ENCODE measurements at regions not wholly inside any gene's neighbourhood (a gene's known extent, or its start where the extent isn't known, plus 50 kb on each side); places are given as distances from the start of the nearest gene placed in this dataset.

DNA sequence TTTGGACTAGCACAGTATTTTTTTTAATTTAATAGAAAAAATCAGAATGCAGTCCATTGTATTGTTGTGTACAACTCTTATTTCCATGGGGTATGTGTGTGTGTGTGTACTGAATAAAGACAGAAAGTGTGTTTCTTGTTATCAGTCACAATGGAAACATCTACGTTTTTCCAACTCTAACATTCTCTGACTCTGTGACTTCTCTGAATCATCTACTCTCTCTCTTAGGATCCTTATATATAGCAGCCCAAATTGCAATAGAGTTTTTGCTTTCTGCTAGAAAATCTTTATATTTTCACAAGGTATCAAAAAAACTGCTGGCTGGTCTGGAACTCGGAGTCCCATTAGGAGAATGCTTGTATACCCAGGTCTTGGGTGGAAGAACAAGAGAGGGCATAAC, 138.9 kb upstream of the ARID2 start:
- Histone ChIP-seq H3K27ac (ENCODE audit: low read depth, low read length) (no peak overlapping the region), H3K23ac (ENCODE audit: low read length) (no peak overlapping the region), H3K14ac (ENCODE audit: low read length) (no peak overlapping the region), H3K4me1 (ENCODE audit: control insufficient read depth in 1 of 2, insufficient read depth in 2 of 2, low read length in 2 of 2) (no peaks in the 10 kb centered on the region), H3K4ac (ENCODE audit: low read depth, low read length) (no peak overlapping the region), H3K9ac (ENCODE audit: low read length) (no peak overlapping the region), H3K4me2 (ENCODE audit: low read length) (no peak overlapping the region), H3K27me3 (ENCODE audit: insufficient read depth, low read length) (no peaks in the 10 kb centered on the region), H3K9me3 (ENCODE audit: insufficient read depth, low read depth, low read length) (peaks cover 3% of the 10 kb centered on the region), H3K36me3 (ENCODE audit: control insufficient read depth in 1 of 2, insufficient read depth in 2 of 2, low read length in 2 of 2) (no peaks in the 10 kb centered on the region), H3K4me3 (ENCODE audit: low read depth, low read length) (no peak overlapping the region), H2AFZ (ENCODE audit: insufficient read depth, low read length, poor library complexity) (no peak overlapping the region), H3K18ac (ENCODE audit: low read length) (no peak overlapping the region), H4K91ac (ENCODE audit: low read depth, low read length) (no peak overlapping the region), H2BK120ac (ENCODE audit: insufficient read depth, low read length, poor library complexity) (no peak overlapping the region), H3K79me1 (ENCODE audit: low read length) (no peaks in the 10 kb centered on the region), H4K12ac (ENCODE audit: low read depth, low read length) (no peak overlapping the region), H4K8ac (ENCODE audit: low read depth, low read length) (no peak overlapping the region), H2BK5ac (ENCODE audit: low read depth, low read length, poor library complexity) (no peak overlapping the region), H2AK5ac (ENCODE audit: low read length) (no peak overlapping the region), H3K79me2 (ENCODE audit: control insufficient read depth, insufficient read depth, low read length, poor library complexity) (no peaks in the 10 kb centered on the region), H2BK12ac (ENCODE audit: low read length) (no peak overlapping the region)
- no CpG with 5 or more reads among the region's 2 CpGs for WGBS (ENCODE audit: extremely low coverage, insufficient coverage, insufficient read length)
- no peak for DNase-seq

DNA sequence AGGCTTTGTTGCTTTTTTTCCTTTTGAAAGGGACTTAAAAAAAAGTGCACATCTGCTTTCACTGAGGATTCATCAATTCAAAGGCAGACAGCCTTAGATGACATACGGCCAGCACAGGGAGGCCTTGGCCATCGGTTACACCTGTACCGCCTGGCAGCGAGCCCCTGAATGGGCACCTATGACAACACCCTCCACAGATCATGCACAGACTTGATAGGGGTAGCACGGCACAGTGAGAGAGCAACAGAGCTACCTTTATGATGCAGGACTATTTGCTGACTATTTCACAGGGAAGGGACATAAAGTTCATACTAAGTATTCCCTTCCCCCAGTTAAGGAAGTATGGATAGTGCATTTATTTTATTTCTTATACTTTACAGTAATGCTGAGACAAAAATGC, 137.9 kb upstream of the ARID2 start:
- no peak overlapping the region for H3K9ac ChIP-seq (ENCODE audit: low read length)
- H3K36me3 ChIP-seq (ENCODE audit: control insufficient read depth in 1 of 2, insufficient read depth in 2 of 2, low read length in 2 of 2): no peaks in the 10 kb centered on the region
- H3K4me2 ChIP-seq (ENCODE audit: low read length): no peak overlapping the region
- H2BK5ac ChIP-seq (ENCODE audit: low read depth, low read length, poor library complexity): no peak overlapping the region
- H3K79me2 ChIP-seq (ENCODE audit: control insufficient read depth, insufficient read depth, low read length, poor library complexity): no peaks in the 10 kb centered on the region
- H3K4me1 ChIP-seq (ENCODE audit: control insufficient read depth in 1 of 2, insufficient read depth in 2 of 2, low read length in 2 of 2): no peaks in the 10 kb centered on the region
- no peak overlapping the region for H4K12ac ChIP-seq (ENCODE audit: low read depth, low read length)
- no peak for DNase-seq
- no CpG with 5 or more reads among the region's 5 CpGs for WGBS (ENCODE audit: extremely low coverage, insufficient coverage, insufficient read length)
- H3K79me1 ChIP-seq (ENCODE audit: low read length): no peaks in the 10 kb centered on the region
- no peak overlapping the region for H3K4me3 ChIP-seq (ENCODE audit: low read depth, low read length)
- no peak overlapping the region for H2BK120ac ChIP-seq (ENCODE audit: insufficient read depth, low read length, poor library complexity)
- no peak overlapping the region for H3K23ac ChIP-seq (ENCODE audit: low read length)
- H2BK12ac ChIP-seq (ENCODE audit: low read length): no peak overlapping the region
- H4K91ac ChIP-seq (ENCODE audit: low read depth, low read length): no peak overlapping the region
- H3K27ac ChIP-seq (ENCODE audit: low read depth, low read length): no peak overlapping the region
- H2AK5ac ChIP-seq (ENCODE audit: low read length): no peak overlapping the region
- no peak overlapping the region for H3K4ac ChIP-seq (ENCODE audit: low read depth, low read length)
- no peak overlapping the region for H2AFZ ChIP-seq (ENCODE audit: insufficient read depth, low read length, poor library complexity)
- H3K14ac ChIP-seq (ENCODE audit: low read length): no peak overlapping the region
- no peak overlapping the region for H4K8ac ChIP-seq (ENCODE audit: low read depth, low read length)
- H3K9me3 ChIP-seq (ENCODE audit: insufficient read depth, low read depth, low read length): no peaks in the 10 kb centered on the region
- no peak overlapping the region for H3K18ac ChIP-seq (ENCODE audit: low read length)
- no peaks in the 10 kb centered on the region for H3K27me3 ChIP-seq (ENCODE audit: insufficient read depth, low read length)

DNA sequence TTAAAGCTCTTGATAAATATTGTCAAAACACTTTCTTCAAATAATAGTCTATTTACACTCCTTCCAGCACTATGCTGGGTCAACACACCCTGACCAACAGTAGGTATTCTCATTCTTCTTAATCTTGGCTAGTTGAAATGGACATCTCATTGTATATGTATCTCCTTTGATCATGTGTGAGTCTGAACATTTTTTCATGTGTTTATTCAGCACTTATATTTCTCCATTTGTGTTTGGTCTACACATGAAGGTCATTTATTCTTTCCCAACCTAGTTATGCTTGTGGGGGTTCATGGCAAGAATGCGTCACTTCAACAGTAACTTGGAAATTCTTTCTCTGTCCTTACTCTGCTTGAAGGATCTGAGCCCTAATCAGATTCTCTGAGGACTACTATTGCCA, 133.1 kb upstream of the ARID2 start:
- no peak overlapping the region for H4K8ac ChIP-seq (ENCODE audit: low read depth, low read length)
- no peak overlapping the region for H2AK5ac ChIP-seq (ENCODE audit: low read length)
- H2BK12ac ChIP-seq (ENCODE audit: low read length): no peak overlapping the region
- no peak overlapping the region for H4K91ac ChIP-seq (ENCODE audit: low read depth, low read length)
- no peak overlapping the region for H3K4me3 ChIP-seq (ENCODE audit: low read depth, low read length)
- H3K23ac ChIP-seq (ENCODE audit: low read length): no peak overlapping the region
- H3K4me2 ChIP-seq (ENCODE audit: low read length): no peak overlapping the region
- no peaks in the 10 kb centered on the region for H3K36me3 ChIP-seq (ENCODE audit: control insufficient read depth in 1 of 2, insufficient read depth in 2 of 2, low read length in 2 of 2)
- H3K9ac ChIP-seq (ENCODE audit: low read length): no peak overlapping the region
- H3K9me3 ChIP-seq (ENCODE audit: insufficient read depth, low read depth, low read length): no peaks in the 10 kb centered on the region
- WGBS (ENCODE audit: extremely low coverage, insufficient coverage, insufficient read length): no CpG with 5 or more reads among the region's 1 CpG
- no peak overlapping the region for H3K4ac ChIP-seq (ENCODE audit: low read depth, low read length)
- H2BK120ac ChIP-seq (ENCODE audit: insufficient read depth, low read length, poor library complexity): no peak overlapping the region
- no peak overlapping the region for H2AFZ ChIP-seq (ENCODE audit: insufficient read depth, low read length, poor library complexity)
- H3K4me1 ChIP-seq (ENCODE audit: control insufficient read depth in 1 of 2, insufficient read depth in 2 of 2, low read length in 2 of 2): no peaks in the 10 kb centered on the region
- no peak overlapping the region for H2BK5ac ChIP-seq (ENCODE audit: low read depth, low read length, poor library complexity)
- H3K18ac ChIP-seq (ENCODE audit: low read length): no peak overlapping the region
- no peaks in the 10 kb centered on the region for H3K79me1 ChIP-seq (ENCODE audit: low read length)
- no peaks in the 10 kb centered on the region for H3K27me3 ChIP-seq (ENCODE audit: insufficient read depth, low read length)
- no peaks in the 10 kb centered on the region for H3K79me2 ChIP-seq (ENCODE audit: control insufficient read depth, insufficient read depth, low read length, poor library complexity)
- no peak for DNase-seq
- no peak overlapping the region for H3K27ac ChIP-seq (ENCODE audit: low read depth, low read length)
- no peak overlapping the region for H4K12ac ChIP-seq (ENCODE audit: low read depth, low read length)
- no peak overlapping the region for H3K14ac ChIP-seq (ENCODE audit: low read length)

DNA sequence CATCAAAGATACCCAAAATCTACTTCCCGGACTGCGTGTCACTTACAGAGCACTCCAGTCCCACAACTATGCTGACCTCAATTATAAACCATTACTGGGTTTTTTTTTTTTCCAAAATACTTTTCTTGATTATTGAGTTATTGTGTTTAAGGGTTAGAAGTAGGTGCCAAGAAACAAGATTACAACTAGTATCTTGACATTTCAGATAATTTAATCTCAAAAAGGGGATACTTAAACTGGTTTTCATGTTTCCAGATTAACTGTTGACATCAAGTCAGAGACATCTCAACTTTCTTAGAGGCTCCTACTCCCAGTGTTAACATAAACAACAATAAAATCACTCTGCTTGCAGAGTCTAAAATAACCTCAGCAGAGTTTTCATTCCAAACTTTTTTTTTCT, 131.2 kb upstream of the ARID2 start:
- Histone ChIP-seq H3K79me1 (ENCODE audit: low read length) (no peaks in the 10 kb centered on the region), H3K27ac (ENCODE audit: low read depth, low read length) (no peak overlapping the region), H3K79me2 (ENCODE audit: control insufficient read depth, insufficient read depth, low read length, poor library complexity) (no peaks in the 10 kb centered on the region)

More for the DNA sequence above, 131.2 kb upstream of the ARID2 start:
- Histone ChIP-seq H2BK12ac (ENCODE audit: low read length) (no peak overlapping the region), H3K9ac (ENCODE audit: low read length) (no peak overlapping the region), H3K23ac (ENCODE audit: low read length) (no peak overlapping the region), H4K12ac (ENCODE audit: low read depth, low read length) (no peak overlapping the region), H2AFZ (ENCODE audit: insufficient read depth, low read length, poor library complexity) (no peak overlapping the region), H3K9me3 (ENCODE audit: insufficient read depth, low read depth, low read length) (no peaks in the 10 kb centered on the region), H3K18ac (ENCODE audit: low read length) (no peak overlapping the region), H3K27me3 (ENCODE audit: insufficient read depth, low read length) (no peaks in the 10 kb centered on the region), H3K36me3 (ENCODE audit: control insufficient read depth in 1 of 2, insufficient read depth in 2 of 2, low read length in 2 of 2) (no peaks in the 10 kb centered on the region), H4K91ac (ENCODE audit: low read depth, low read length) (no peak overlapping the region), H4K8ac (ENCODE audit: low read depth, low read length) (no peak overlapping the region), H3K4ac (ENCODE audit: low read depth, low read length) (no peak overlapping the region), H2AK5ac (ENCODE audit: low read length) (no peak overlapping the region), H3K14ac (ENCODE audit: low read length) (no peak overlapping the region), H3K4me1 (ENCODE audit: control insufficient read depth in 1 of 2, insufficient read depth in 2 of 2, low read length in 2 of 2) (no peaks in the 10 kb centered on the region), H2BK5ac (ENCODE audit: low read depth, low read length, poor library complexity) (no peak overlapping the region), H3K4me2 (ENCODE audit: low read length) (no peak overlapping the region), H2BK120ac (ENCODE audit: insufficient read depth, low read length, poor library complexity) (no peak overlapping the region), H3K4me3 (ENCODE audit: low read depth, low read length) (no peak overlapping the region)
- WGBS (ENCODE audit: extremely low coverage, insufficient coverage, insufficient read length): no CpG with 5 or more reads among the region's 2 CpGs
- no peak for DNase-seq
